Panc1 (cell line): ENCODE measurements at regions not wholly inside any gene's neighbourhood (a gene's known extent, or its start where the extent isn't known, plus 50 kb on each side); places are given as distances from the start of the nearest gene placed in this dataset.

Experiments used
- ATAC-seq: fragments of 200-7000 bp; cut with Tn5 transposase; 2 replicates; pipeline ENCODE4 v1.9.1; 2020; ENCODE audit warnings: mild to moderate bottlenecking, moderate library complexity
- BruUV-seq: library from RNA; stranded (reverse); fragments of 400-500 nt; replicated peaks from 2 replicates; lab custom pipeline; 2021; lab: Mats Ljungman, UMichigan
- CTCF ChIA-PET: fragments of 300-600 bp; sonication (Branson Sonifier 250); formaldehyde crosslinking; loops from one replicate; lab custom pipeline; 2022; ENCODE audit warnings: antibody characterized with exemption; lab: Charles Lee
- POLR2A ChIA-PET: fragments of 300-600 bp; sonication (Branson Sonifier 250); formaldehyde crosslinking; loops from one replicate; lab custom pipeline; 2022; ENCODE audit warnings: antibody characterized with exemption; lab: Charles Lee
- DNase-seq: peaks from one replicate; pipeline ENCODE4 v3.0.0-alpha.2; 2010; ENCODE audit warnings: low read depth, low spot score
- H3K27ac ChIP-seq: 2 replicates; pipeline ENCODE4 v1.5.1; 2011; ENCODE audit warnings: mild to moderate bottlenecking, low read length, inconsistent platforms
- H3K27me3 ChIP-seq: fragments of 200-500 bp; sonication (Bioruptor generic); 2 replicates; pipeline ENCODE4 v1.6.0; 2014; ENCODE audit warnings: low read length, inconsistent platforms; ENCODE audit not compliant: control insufficient read depth, insufficient read depth
- H3K36me3 ChIP-seq: fragments of 200-500 bp; sonication (Bioruptor generic); 2 replicates; pipeline ENCODE4 v1.5.1; 2014; ENCODE audit warnings: inconsistent platforms, mild to moderate bottlenecking, low read length, moderate library complexity; ENCODE audit not compliant: control insufficient read depth, insufficient read depth
- H3K4me1 ChIP-seq: 2 replicates; pipeline ENCODE4 v1.5.1; 2011; ENCODE audit warnings: inconsistent platforms, mild to moderate bottlenecking, low read length, moderate library complexity; ENCODE audit not compliant: control insufficient read depth, insufficient read depth
- H3K4me3 ChIP-seq, 2 experiments: 2 replicates each; pipeline ENCODE4 v1.5.1; 2011 to 2012; ENCODE audit warnings: low read depth in 2 of 2, low read length in 2 of 2, mild to moderate bottlenecking in 2 of 2, inconsistent platforms in 1 of 2, moderate library complexity in 1 of 2
- H3K9me3 ChIP-seq: fragments of 200-500 bp; sonication (Bioruptor generic); 2 replicates; pipeline ENCODE4 v1.5.1; 2014; ENCODE audit warnings: low read depth, mild to moderate bottlenecking, inconsistent platforms, low read length, moderate library complexity; ENCODE audit not compliant: control insufficient read depth, insufficient read depth
- POLR2AphosphoS5 ChIP-seq: IDR thresholded peaks from 2 replicates; pipeline ENCODE4 v1.6.1; 2012; ENCODE audit warnings: mild to moderate bottlenecking, low read depth, low read length, moderate library complexity
- SIN3A ChIP-seq: IDR thresholded peaks from 2 replicates; pipeline ENCODE4 v1.6.1; 2012; ENCODE audit warnings: low read depth, mild to moderate bottlenecking, low read length, moderate library complexity, borderline replicate concordance; ENCODE audit not compliant: insufficient read depth
- TCF7L2 ChIP-seq: IDR thresholded peaks from 2 replicates; pipeline ENCODE4 v1.6.1; 2011; ENCODE audit warnings: mild to moderate bottlenecking, low read depth, low read length, inconsistent platforms
- in situ Hi-C: cut with HindIII; loops from 2 replicates; pipeline ENCODE4 v1.10.0; 2016; ENCODE audit warnings: low sequenced_read_pairs, low pct_unique_long_range_greater_than_20kb
- intact Hi-C: fragments of 100-400 bp; cut with micrococcal nuclease; formaldehyde crosslinking; loops from one replicate; pipeline ENCODE4 v1.10.0; 2022; ENCODE audit not compliant: unreplicated experiment
- TF ChIP-seq, protein P1 (sequence below): fragments of 450-650 bp; IDR thresholded peaks from 2 replicates; pipeline ENCODE4 v1.5.1; 2017; ENCODE audit warnings: mild to moderate bottlenecking
- TF ChIP-seq, protein P2 (sequence below), 2 experiments: IDR thresholded peaks; 2 replicates each; pipeline ENCODE4 v1.6.1; 2011 to 2012; ENCODE audit warnings: low read depth in 2 of 2, control low read depth in 1 of 2, low read length in 1 of 2, mild to moderate bottlenecking in 1 of 2, moderate library complexity in 1 of 2; ENCODE audit not compliant: insufficient read depth in 1 of 2

DNA sequence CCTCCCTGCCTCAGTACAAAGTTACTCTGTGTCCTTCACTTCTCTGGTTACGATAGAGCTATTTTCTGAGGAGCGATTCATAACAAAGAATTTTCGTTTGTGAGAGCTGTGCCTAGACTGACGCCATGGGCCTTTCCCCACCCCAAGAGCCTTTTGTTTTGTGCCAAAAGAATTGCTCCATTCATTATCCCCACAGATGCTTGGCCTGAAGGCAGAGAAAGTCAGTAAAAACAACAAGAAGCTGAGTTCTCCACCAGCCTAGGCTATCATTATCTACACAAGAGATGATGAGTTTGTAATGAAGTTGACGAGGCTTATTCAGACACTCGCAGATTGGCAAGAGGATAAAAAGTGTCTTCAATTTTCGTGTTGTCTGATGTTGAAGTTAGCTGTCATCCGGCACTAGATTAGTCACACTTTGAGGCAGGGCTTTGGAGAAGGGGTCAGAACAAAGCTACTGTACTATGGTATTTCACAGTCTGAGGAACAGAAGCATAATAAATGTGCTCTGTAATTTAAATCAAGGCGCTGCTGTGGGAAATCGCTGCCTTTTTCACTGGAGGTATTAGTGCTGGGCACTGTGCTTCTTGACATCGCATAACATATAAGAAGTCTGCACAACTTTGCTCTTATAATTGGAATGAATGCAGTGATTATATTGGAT lies 278.4 kb upstream of the FIGN start:
- no TSS peak for BruUV-seq
- CTCF ChIA-PET, result no interaction called here
- TF ChIP-seq, protein P1, sequence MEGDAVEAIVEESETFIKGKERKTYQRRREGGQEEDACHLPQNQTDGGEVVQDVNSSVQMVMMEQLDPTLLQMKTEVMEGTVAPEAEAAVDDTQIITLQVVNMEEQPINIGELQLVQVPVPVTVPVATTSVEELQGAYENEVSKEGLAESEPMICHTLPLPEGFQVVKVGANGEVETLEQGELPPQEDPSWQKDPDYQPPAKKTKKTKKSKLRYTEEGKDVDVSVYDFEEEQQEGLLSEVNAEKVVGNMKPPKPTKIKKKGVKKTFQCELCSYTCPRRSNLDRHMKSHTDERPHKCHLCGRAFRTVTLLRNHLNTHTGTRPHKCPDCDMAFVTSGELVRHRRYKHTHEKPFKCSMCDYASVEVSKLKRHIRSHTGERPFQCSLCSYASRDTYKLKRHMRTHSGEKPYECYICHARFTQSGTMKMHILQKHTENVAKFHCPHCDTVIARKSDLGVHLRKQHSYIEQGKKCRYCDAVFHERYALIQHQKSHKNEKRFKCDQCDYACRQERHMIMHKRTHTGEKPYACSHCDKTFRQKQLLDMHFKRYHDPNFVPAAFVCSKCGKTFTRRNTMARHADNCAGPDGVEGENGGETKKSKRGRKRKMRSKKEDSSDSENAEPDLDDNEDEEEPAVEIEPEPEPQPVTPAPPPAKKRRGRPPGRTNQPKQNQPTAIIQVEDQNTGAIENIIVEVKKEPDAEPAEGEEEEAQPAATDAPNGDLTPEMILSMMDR, result no peak
- no peak for TF ChIP-seq POLR2AphosphoS5
- TF ChIP-seq, protein P2, sequence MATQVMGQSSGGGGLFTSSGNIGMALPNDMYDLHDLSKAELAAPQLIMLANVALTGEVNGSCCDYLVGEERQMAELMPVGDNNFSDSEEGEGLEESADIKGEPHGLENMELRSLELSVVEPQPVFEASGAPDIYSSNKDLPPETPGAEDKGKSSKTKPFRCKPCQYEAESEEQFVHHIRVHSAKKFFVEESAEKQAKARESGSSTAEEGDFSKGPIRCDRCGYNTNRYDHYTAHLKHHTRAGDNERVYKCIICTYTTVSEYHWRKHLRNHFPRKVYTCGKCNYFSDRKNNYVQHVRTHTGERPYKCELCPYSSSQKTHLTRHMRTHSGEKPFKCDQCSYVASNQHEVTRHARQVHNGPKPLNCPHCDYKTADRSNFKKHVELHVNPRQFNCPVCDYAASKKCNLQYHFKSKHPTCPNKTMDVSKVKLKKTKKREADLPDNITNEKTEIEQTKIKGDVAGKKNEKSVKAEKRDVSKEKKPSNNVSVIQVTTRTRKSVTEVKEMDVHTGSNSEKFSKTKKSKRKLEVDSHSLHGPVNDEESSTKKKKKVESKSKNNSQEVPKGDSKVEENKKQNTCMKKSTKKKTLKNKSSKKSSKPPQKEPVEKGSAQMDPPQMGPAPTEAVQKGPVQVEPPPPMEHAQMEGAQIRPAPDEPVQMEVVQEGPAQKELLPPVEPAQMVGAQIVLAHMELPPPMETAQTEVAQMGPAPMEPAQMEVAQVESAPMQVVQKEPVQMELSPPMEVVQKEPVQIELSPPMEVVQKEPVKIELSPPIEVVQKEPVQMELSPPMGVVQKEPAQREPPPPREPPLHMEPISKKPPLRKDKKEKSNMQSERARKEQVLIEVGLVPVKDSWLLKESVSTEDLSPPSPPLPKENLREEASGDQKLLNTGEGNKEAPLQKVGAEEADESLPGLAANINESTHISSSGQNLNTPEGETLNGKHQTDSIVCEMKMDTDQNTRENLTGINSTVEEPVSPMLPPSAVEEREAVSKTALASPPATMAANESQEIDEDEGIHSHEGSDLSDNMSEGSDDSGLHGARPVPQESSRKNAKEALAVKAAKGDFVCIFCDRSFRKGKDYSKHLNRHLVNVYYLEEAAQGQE (IDR thresholded peaks at IDR 0.05; ENCODE audit: insufficient read depth in 1 of 2, low read depth in 2 of 2, low read length in 1 of 2), result no peak
- TF ChIP-seq SIN3A, result no peak
- TF ChIP-seq TCF7L2, result no peak
- Histone ChIP-seq H3K4me1 (peaks cover 3% of the 10 kb centered on the region; the same call in 1 of the 2 replicates), H3K9me3 (no peaks in the 10 kb centered on the region), H3K36me3 (no peaks in the 10 kb centered on the region), H3K27ac (no peak overlapping the region), H3K4me3 (no peak overlapping the region), H3K27me3 (no peaks in the 10 kb centered on the region)
- ATAC-seq, result no peak
- DNase-seq, result no peak
- in situ Hi-C loops, result no loop called here
- intact Hi-C loops, result no loop called here
- POLR2A ChIA-PET, result no interaction called here

DNA sequence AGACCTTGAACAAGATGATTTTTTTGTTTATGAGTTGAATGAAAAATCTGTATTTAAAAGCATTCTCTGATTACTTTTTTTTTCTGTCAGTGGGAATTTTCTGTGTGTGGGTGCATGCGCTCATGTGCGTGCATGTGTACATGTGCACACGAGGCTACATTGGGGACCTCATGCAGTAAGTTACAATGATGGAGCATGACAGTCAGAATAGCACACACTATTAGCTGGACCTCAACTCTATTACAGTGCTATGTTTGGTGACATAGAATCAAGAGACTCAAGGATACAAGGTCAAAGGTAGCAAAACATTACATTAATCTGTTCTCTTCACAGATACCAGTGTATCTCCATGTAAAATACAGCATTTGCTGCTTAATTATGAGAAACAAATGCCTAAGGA lies 276.8 kb upstream of the FIGN start:
- Histone ChIP-seq H3K4me3 (no peak overlapping the region), H3K36me3 (no peaks in the 10 kb centered on the region), H3K9me3 (no peaks in the 10 kb centered on the region), H3K27me3 (no peaks in the 10 kb centered on the region), H3K27ac (no peak overlapping the region), H3K4me1 (peaks cover 3% of the 10 kb centered on the region; the same call in 1 of the 2 replicates)
- POLR2A ChIA-PET, result no interaction called here
- intact Hi-C loops (no loop called here), in situ Hi-C loops (no loop called here)
- TF ChIP-seq, protein P2 (IDR thresholded peaks at IDR 0.05; ENCODE audit: insufficient read depth in 1 of 2, low read depth in 2 of 2, low read length in 1 of 2), result no peak
- ATAC-seq (no peak), DNase-seq (no peak)
- no TSS peak for BruUV-seq
- CTCF ChIA-PET, result no interaction called here
